Testis (tissue), 2 donors: ENCODE measurements at regions not wholly inside any gene's neighbourhood (a gene's known extent, or its start where the extent isn't known, plus 50 kb on each side); places are given as distances from the start of the nearest gene placed in this dataset.

Experiments used
- DNase-seq: peaks from one replicate; pipeline ENCODE4 v3.0.0-alpha.2; 2019
- H3K27ac ChIP-seq, 2 donors: fragments of 200-600 bp; sonication (generic); one replicate each; pipeline ENCODE4 v1.5.1; 2019
- H3K27me3 ChIP-seq: fragments of 200-600 bp; sonication (generic); one replicate; pipeline ENCODE4 v1.5.1; 2019
- H3K36me3 ChIP-seq: fragments of 200-600 bp; sonication (generic); one replicate; pipeline ENCODE4 v1.5.1; 2017; ENCODE audit warnings: low read depth; ENCODE audit errors: missing control alignments
- H3K4me1 ChIP-seq: fragments of 200-600 bp; sonication (generic); one replicate; pipeline ENCODE4 v1.5.1; 2019
- H3K4me3 ChIP-seq, 2 donors: fragments of 200-600 bp; sonication (generic); one replicate each; pipeline ENCODE4 v1.5.1; 2017 to 2019
- H3K9me3 ChIP-seq: fragments of 200-600 bp; sonication (generic); one replicate; pipeline ENCODE4 v1.5.1; 2017
- CTCF ChIP-seq, 3 experiments: fragments of 450-650 bp in 2 of 3; fragments of 200-600 bp in 1 of 3; sonication (generic) in 1 of 3; IDR thresholded peaks; one replicate each; pipeline ENCODE4 v1.5.1; 2016 to 2019; ENCODE audit warnings: antibody characterized with exemption in 3 of 3, mild to moderate bottlenecking in 2 of 3, moderate library complexity in 1 of 3
- POLR2A ChIP-seq: fragments of 450-650 bp; IDR thresholded peaks from one replicate; pipeline ENCODE4 v1.6.1; 2017; ENCODE audit warnings: antibody characterized with exemption, mild to moderate bottlenecking, moderate library complexity
- WGBS, 2 donors: methylation state at CpG; one replicate each; pipeline ENCODE4 v1.1.5; 2018; 5-methylcytosine and 5-hydroxymethylcytosine counted together
- intact Hi-C: fragments of 100-400 bp; cut with DNase I; formaldehyde crosslinking; loops from one replicate; pipeline ENCODE4 v1.15.1; 2023; ENCODE audit warnings: low total_unique reads

- WGBS, 2 donors = 70 to 75% methylated on average over 3 of the region's 3 CpGs
- no peak overlapping the region for H3K4me3 ChIP-seq
- DNase-seq = no peak
- H3K27me3 ChIP-seq = no peaks in the 10 kb centered on the region
- no peaks in the 10 kb centered on the region for H3K36me3 ChIP-seq
- H3K4me1 ChIP-seq = no peaks in the 10 kb centered on the region
- H3K27ac ChIP-seq = no peak overlapping the region
- TF ChIP-seq POLR2A = no peak
- no peak for TF ChIP-seq CTCF (IDR thresholded peaks at IDR 0.05)
- intact Hi-C loops = no loop called here
- no peaks in the 10 kb centered on the region for H3K9me3 ChIP-seq
These were observed 200.3 kb downstream of the ANKRD60 start for GRCh38 chr20:58028123-58028522.

DNA sequence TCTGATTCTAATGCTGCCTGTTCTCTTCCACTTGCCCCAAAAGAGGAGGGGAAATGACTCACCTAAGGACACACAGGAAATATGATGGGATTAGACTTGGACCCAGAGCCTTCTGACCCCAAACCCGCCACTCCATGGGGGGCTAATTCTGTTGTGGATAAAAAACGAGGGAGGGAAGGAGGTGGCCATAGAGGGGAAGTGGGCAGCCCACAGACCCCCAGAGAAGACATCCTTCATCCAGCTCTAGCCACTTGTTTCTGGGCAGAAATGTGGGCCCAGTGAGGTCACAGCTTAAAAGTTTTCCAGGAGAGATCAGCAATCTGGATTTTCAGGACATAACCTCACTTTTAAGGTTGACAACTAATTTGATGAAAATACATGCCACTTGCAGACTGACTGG lies 202.1 kb downstream of the ANKRD60 start:
- no peak overlapping the region for H3K4me3 ChIP-seq
- no peaks in the 10 kb centered on the region for H3K27me3 ChIP-seq
- intact Hi-C loops = no loop called here
- TF ChIP-seq CTCF (IDR thresholded peaks at IDR 0.05) (no peak), POLR2A (no peak)
- no peaks in the 10 kb centered on the region for H3K36me3 ChIP-seq
- no peaks in the 10 kb centered on the region for H3K9me3 ChIP-seq
- no peak for DNase-seq
- no peak overlapping the region for H3K27ac ChIP-seq
- H3K4me1 ChIP-seq = no peaks in the 10 kb centered on the region
- WGBS, 2 donors = 72 to 84% methylated on average over 2 of the region's 2 CpGs

DNA sequence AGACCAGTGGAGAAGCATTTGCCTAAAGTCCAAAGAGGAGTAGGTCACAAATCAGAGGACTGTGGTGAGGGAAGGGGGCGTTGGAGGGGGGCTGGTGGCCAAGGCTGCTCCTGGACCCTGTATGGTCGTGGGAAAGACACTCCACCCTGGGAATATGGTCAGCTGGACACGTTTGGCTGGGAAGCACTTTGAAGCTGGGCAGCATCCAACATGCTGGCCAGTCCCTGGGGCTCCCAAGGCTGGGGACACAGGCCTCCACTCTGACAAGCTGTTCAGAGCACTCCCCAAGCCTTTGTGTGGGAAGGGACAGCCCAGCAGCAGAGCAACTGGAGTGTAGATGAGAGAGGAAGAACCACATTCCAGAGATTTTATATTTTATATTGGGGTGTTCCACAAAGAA lies 203.2 kb downstream of the ANKRD60 start:
- 45 to 48% methylated on average over 3 of the region's 3 CpGs for WGBS, 2 donors
- TF ChIP-seq POLR2A = no peak
- no peak for TF ChIP-seq CTCF (IDR thresholded peaks at IDR 0.05)
- H3K4me3 ChIP-seq = no peak overlapping the region
- intact Hi-C loops = no loop called here
- H3K9me3 ChIP-seq = no peaks in the 10 kb centered on the region
- no peak overlapping the region for H3K27ac ChIP-seq
- H3K27me3 ChIP-seq = no peaks in the 10 kb centered on the region
- DNase-seq = no peak
- H3K4me1 ChIP-seq = peaks cover 8% of the 10 kb centered on the region
- no peaks in the 10 kb centered on the region for H3K36me3 ChIP-seq

DNA sequence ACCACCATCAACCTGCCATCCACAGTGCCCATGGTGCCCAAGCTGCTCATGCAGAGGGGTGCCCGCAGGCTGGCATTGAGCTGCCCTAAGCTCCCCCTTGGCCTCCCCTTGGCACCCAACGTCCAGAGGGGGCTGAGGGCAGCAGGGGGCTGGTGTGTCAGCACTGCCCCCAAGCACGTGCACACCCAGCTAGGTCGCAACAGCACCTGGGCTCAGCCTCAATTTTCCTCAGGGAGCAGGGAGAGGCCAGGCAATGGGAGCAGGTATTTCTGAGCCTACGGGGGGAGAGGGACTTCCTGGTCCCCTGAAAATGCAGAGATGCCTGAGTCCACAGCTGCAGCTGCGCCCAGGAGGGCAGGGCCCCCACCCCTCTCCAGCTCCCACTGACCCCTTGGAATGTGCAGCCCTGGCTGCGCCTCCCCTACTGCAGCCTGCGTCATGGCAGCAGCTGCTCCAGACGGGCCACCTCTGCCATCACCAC lies 204.2 kb downstream of the ANKRD60 start:
- Histone ChIP-seq H3K36me3 (no peaks in the 10 kb centered on the region), H3K4me3 (no peak overlapping the region), H3K27me3 (no peaks in the 10 kb centered on the region), H3K27ac (no peak overlapping the region), H3K9me3 (no peaks in the 10 kb centered on the region), H3K4me1 (peaks cover 14% of the 10 kb centered on the region)
- 90% methylated on average over 9 of the region's 9 CpGs; no CpG with 5 or more reads in 1 of the 2 donors for WGBS, 2 donors
- TF ChIP-seq POLR2A (no peak), CTCF (IDR thresholded peaks at IDR 0.05) (no peak)
- no peak for DNase-seq
- intact Hi-C loops = no loop called here

GRCh38 chr20:58023781-58024180 lies 204.7 kb downstream of the ANKRD60 start:
- WGBS, 2 donors = 84 to 88% methylated on average over 5 of the region's 5 CpGs

More at GRCh38 chr20:58023781-58024180, 204.7 kb downstream of the ANKRD60 start:
- peaks cover 14% of the 10 kb centered on the region for H3K4me1 ChIP-seq
- no peaks in the 10 kb centered on the region for H3K9me3 ChIP-seq
- no peak for DNase-seq
- TF ChIP-seq CTCF (IDR thresholded peaks at IDR 0.05) = no peak
- TF ChIP-seq POLR2A = no peak
- no peak overlapping the region for H3K27ac ChIP-seq
- intact Hi-C loops = no loop called here
- no peak overlapping the region for H3K4me3 ChIP-seq
- H3K36me3 ChIP-seq = no peaks in the 10 kb centered on the region
- no peaks in the 10 kb centered on the region for H3K27me3 ChIP-seq
